ENCODE measurements at regions not wholly inside any gene's neighbourhood (a gene's known extent, or its start where the extent isn't known, plus 50 kb on each side); places are given as distances from the start of the nearest gene placed in this dataset.

- TF ChIP-seq CTCF (conservative IDR thresholded peaks at IDR 0.05 in 1 of 2, IDR thresholded peaks at IDR 0.05 in 1 of 2; ENCODE audit: extremely low read depth in 1 of 2, insufficient read depth in 1 of 2, low read depth in 1 of 2, low read length in 2 of 2) = no peak
- no peak for TF ChIP-seq EZH2 (IDR thresholded peaks at IDR 0.05; ENCODE audit: borderline replicate concordance, low read length)
Observed at GRCh38 chr2:216925636-216926366, 65.9 kb upstream of the TNP1 start.
